ENCODE measurements at regions not wholly inside any gene's neighbourhood (a gene's known extent, or its start where the extent isn't known, plus 50 kb on each side); places are given as distances from the start of the nearest gene placed in this dataset.

DNA sequence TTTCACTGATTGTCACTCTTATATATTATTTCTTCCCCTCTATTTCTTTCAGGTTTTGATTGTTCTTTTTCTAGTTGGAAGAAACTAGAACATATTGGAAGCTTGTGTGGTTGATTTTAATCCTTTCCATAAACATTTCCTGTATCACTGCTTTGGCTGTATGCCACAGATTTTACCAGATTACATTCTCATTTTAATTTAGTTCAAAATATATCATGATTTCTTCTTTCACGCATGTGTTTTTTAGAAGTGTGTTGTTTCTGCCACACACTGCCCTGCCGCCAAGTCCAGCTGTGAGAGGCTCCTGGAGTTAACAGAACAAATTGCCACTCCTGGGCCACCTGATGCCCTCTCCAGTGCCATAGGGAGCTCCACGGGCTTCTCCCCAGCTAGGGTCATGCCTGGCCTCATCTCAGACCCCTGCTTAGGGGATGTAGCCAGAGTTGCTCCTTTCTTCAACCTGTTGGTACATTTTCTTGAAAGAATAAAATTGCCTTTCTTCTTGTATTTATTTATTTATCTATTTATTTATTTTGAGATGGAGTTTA, 206.2 kb upstream of the COPS8 start:
- TF ChIP-seq CTCF (IDR thresholded peaks at IDR 0.05) (no peak), POLR2AphosphoS5 (IDR thresholded peaks at IDR 0.05; ENCODE audit: low read depth, low read length) (no peak), JUND (IDR thresholded peaks at IDR 0.05) (no peak), FOXM1 (IDR thresholded peaks at IDR 0.05; ENCODE audit: low read depth) (no peak), NFIC (IDR thresholded peaks at IDR 0.05; ENCODE audit: borderline replicate concordance) (no peak), RCOR1 (IDR thresholded peaks at IDR 0.05; ENCODE audit: low read length) (no peak), YY1 (IDR thresholded peaks at IDR 0.05; ENCODE audit: low read depth) (no peak), RFX5 (IDR thresholded peaks at IDR 0.05; ENCODE audit: low read length) (no peak)
- TF ChIP-seq, protein P1, sequence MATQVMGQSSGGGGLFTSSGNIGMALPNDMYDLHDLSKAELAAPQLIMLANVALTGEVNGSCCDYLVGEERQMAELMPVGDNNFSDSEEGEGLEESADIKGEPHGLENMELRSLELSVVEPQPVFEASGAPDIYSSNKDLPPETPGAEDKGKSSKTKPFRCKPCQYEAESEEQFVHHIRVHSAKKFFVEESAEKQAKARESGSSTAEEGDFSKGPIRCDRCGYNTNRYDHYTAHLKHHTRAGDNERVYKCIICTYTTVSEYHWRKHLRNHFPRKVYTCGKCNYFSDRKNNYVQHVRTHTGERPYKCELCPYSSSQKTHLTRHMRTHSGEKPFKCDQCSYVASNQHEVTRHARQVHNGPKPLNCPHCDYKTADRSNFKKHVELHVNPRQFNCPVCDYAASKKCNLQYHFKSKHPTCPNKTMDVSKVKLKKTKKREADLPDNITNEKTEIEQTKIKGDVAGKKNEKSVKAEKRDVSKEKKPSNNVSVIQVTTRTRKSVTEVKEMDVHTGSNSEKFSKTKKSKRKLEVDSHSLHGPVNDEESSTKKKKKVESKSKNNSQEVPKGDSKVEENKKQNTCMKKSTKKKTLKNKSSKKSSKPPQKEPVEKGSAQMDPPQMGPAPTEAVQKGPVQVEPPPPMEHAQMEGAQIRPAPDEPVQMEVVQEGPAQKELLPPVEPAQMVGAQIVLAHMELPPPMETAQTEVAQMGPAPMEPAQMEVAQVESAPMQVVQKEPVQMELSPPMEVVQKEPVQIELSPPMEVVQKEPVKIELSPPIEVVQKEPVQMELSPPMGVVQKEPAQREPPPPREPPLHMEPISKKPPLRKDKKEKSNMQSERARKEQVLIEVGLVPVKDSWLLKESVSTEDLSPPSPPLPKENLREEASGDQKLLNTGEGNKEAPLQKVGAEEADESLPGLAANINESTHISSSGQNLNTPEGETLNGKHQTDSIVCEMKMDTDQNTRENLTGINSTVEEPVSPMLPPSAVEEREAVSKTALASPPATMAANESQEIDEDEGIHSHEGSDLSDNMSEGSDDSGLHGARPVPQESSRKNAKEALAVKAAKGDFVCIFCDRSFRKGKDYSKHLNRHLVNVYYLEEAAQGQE (IDR thresholded peaks at IDR 0.05; ENCODE audit: low read depth, low read length) = no peak
